ENCODE measurements at regions not wholly inside any gene's neighbourhood (a gene's known extent, or its start where the extent isn't known, plus 50 kb on each side); places are given as distances from the start of the nearest gene placed in this dataset.

DNA sequence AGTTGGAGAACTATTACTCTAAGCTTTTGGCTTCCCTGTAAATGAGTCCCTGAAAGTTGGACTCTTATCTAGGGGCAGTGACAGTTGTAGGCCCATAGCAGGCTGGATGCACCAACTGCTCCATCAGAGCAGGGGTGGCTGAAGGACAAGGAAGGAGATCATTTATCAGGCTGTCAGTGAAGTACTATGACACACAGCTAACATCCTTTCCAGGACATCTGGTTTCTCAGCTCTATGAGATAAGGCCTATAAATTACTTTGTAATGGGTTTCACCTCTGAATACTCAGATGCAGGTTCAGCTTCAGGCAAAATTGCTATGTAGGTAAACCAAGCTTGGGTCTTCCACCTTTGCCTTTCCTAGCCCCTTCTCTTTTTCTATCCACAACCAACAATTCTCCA is 468.5 kb downstream of the KIF16B start:
- TF ChIP-seq, protein P1, sequence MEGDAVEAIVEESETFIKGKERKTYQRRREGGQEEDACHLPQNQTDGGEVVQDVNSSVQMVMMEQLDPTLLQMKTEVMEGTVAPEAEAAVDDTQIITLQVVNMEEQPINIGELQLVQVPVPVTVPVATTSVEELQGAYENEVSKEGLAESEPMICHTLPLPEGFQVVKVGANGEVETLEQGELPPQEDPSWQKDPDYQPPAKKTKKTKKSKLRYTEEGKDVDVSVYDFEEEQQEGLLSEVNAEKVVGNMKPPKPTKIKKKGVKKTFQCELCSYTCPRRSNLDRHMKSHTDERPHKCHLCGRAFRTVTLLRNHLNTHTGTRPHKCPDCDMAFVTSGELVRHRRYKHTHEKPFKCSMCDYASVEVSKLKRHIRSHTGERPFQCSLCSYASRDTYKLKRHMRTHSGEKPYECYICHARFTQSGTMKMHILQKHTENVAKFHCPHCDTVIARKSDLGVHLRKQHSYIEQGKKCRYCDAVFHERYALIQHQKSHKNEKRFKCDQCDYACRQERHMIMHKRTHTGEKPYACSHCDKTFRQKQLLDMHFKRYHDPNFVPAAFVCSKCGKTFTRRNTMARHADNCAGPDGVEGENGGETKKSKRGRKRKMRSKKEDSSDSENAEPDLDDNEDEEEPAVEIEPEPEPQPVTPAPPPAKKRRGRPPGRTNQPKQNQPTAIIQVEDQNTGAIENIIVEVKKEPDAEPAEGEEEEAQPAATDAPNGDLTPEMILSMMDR (IDR thresholded peaks at IDR 0.05), result no peak
- TF ChIP-seq POLR2A (IDR thresholded peaks at IDR 0.05) (no peak), POLR2AphosphoS5 (IDR thresholded peaks at IDR 0.05) (no peak), EP300 (IDR thresholded peaks at IDR 0.05) (no peak)

Data from gastroesophageal sphincter (tissue), 3 donors.